Lower lobe of right lung (tissue), 2 donors: ENCODE measurements at regions not wholly inside any gene's neighbourhood (a gene's known extent, or its start where the extent isn't known, plus 50 kb on each side); places are given as distances from the start of the nearest gene placed in this dataset.
"Not testable (repeated sequence)": the region's sequence is repeated elsewhere in the genome, so short reads cannot be mapped to it uniquely, and the experiment has no call there.

ENCODE experiments used
- ATAC-seq, 2 donors: fragments of 200-7000 bp; cut with Tn5 transposase; one replicate each; pipeline ENCODE4 v1.9.1; 2020 to 2022; ENCODE audit warnings: mild to moderate bottlenecking in 2 of 2, moderate library complexity in 2 of 2
- DNase-seq: peaks from one replicate; pipeline ENCODE4 v3.0.0-alpha.2; 2020
- H3K27ac ChIP-seq: fragments of 200-600 bp; one replicate; pipeline ENCODE4 v1.8.0; 2022
- H3K27me3 ChIP-seq: fragments of 200-600 bp; one replicate; pipeline ENCODE4 v1.8.0; 2022; ENCODE audit warnings: low read depth
- H3K36me3 ChIP-seq: fragments of 200-600 bp; one replicate; pipeline ENCODE4 v1.8.0; 2022; ENCODE audit warnings: mild to moderate bottlenecking
- H3K4me1 ChIP-seq: fragments of 200-600 bp; one replicate; pipeline ENCODE4 v1.8.0; 2022
- H3K4me3 ChIP-seq: fragments of 200-600 bp; one replicate; pipeline ENCODE4 v1.8.0; 2022; ENCODE audit warnings: mild to moderate bottlenecking
- H3K9me3 ChIP-seq: fragments of 200-600 bp; one replicate; pipeline ENCODE4 v1.8.0; 2022
- CTCF ChIP-seq: fragments of 200-600 bp; IDR thresholded peaks from one replicate; pipeline ENCODE4 v1.8.0; 2022; ENCODE audit warnings: antibody characterized with exemption, mild to moderate bottlenecking
- intact Hi-C: fragments of 100-400 bp; cut with DNase I; formaldehyde crosslinking; loops from one replicate; pipeline ENCODE4 v1.11.0; 2022
- donor health status: DM: no; HTN: yes; CAD: no; lungs with severe emphysema.

DNA sequence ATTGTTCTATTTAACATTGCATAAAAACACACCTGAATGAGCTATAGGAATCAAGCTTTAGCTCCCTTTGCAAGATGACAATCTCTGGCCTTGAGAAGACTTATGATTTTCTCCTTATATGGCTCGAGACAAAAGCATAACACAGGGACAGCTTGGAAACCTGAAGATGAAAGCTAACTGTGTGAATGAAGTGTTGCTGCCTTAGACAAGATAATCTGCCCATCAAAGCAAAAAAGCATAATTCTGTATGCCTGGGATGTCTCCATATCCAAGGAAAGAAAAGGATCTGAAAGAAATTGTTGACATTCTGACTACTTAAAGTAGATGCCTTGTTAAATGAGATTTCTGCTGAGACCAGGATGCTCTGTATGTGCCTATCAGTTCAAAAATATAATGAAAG, 526.7 kb upstream of the TOM1L1 start:
- no peak overlapping the region for H3K27ac ChIP-seq
- no peak for ATAC-seq
- no peaks in the 10 kb centered on the region for H3K27me3 ChIP-seq
- TF ChIP-seq CTCF: no peak
- intact Hi-C loops: no loop called here
- H3K9me3 ChIP-seq: no peaks in the 10 kb centered on the region
- no peaks in the 10 kb centered on the region for H3K36me3 ChIP-seq
- DNase-seq: no peak
- H3K4me1 ChIP-seq: no peaks in the 10 kb centered on the region
- no peak overlapping the region for H3K4me3 ChIP-seq

- H3K27me3 ChIP-seq, H3K4me3 ChIP-seq, intact Hi-C loops, DNase-seq, H3K4me1 ChIP-seq, ATAC-seq, H3K27ac ChIP-seq, H3K9me3 ChIP-seq, H3K36me3 ChIP-seq: not testable (repeated sequence)
These were observed 524.2 kb upstream of the TOM1L1 start for GRCh38 chr17:54376409-54376808.

GRCh38 chr17:54381482-54381881, 519.2 kb upstream of the TOM1L1 start:
- ATAC-seq (no peak), DNase-seq (no peak)
- Histone ChIP-seq H3K36me3 (no peaks in the 10 kb centered on the region), H3K4me1 (no peaks in the 10 kb centered on the region), H3K27me3 (no peaks in the 10 kb centered on the region), H3K27ac (no peak overlapping the region), H3K9me3 (no peaks in the 10 kb centered on the region), H3K4me3 (no peak overlapping the region)
- intact Hi-C loops: no loop called here
- TF ChIP-seq CTCF: no peak

DNA sequence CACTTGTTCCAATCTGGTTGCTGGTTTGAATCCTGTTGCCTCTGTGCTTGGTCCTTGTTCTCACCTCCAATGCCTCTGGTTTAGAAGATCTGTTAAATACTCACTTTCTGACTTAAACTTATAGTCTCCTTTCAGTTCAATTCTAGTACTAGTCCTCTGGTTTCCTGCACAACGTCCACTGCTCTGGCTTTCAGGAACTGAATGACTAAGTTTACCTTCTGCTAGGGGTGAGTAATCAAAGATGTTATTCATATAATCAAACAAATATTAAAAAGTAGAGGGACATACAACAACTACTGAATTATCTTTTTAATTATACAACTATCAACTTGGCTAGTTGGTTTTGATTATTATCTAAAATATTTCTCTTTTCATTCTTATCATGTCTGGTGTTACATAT, 496.4 kb upstream of the TOM1L1 start:
- H3K36me3 ChIP-seq: no peaks in the 10 kb centered on the region
- DNase-seq (no peak), ATAC-seq (no peak)
- H3K4me1 ChIP-seq: no peaks in the 10 kb centered on the region
- H3K4me3 ChIP-seq: no peak overlapping the region
- H3K27ac ChIP-seq: no peak overlapping the region
- no peaks in the 10 kb centered on the region for H3K27me3 ChIP-seq
- intact Hi-C loops: no loop called here
- TF ChIP-seq CTCF: no peak
- H3K9me3 ChIP-seq: no peaks in the 10 kb centered on the region

GRCh38 chr17:54405826-54406225, 494.8 kb upstream of the TOM1L1 start:
- Histone ChIP-seq H3K4me1 (no peaks in the 10 kb centered on the region), H3K36me3 (no peaks in the 10 kb centered on the region), H3K9me3 (no peaks in the 10 kb centered on the region), H3K27me3 (no peaks in the 10 kb centered on the region), H3K4me3 (no peak overlapping the region), H3K27ac (no peak overlapping the region)
- intact Hi-C loops: no loop called here
- no peak for TF ChIP-seq CTCF
- DNase-seq: no peak
- no peak for ATAC-seq

DNA sequence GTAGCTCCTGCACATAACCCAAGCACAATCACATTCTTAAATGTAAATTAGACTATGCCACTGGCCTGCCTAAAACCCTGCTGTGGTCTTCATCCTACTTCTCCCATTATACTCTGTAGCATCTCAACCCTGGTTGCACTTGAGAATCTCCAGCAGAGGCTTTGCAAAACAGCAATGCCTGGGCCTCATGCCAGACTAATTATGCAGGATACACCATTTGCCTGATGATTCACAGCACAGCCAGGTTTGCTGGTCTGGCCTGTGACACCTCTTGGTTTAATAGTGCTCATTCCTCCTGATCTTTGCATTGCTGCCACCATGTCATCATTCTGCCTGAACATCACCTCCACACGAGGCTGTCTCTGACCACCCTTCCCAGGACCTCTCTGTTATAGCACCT, 491.9 kb upstream of the TOM1L1 start:
- Histone ChIP-seq H3K36me3 (no peaks in the 10 kb centered on the region), H3K27me3 (no peaks in the 10 kb centered on the region), H3K9me3 (no peaks in the 10 kb centered on the region), H3K4me1 (no peaks in the 10 kb centered on the region), H3K4me3 (no peak overlapping the region), H3K27ac (no peak overlapping the region)
- ATAC-seq: no peak
- TF ChIP-seq CTCF: no peak
- intact Hi-C loops: no loop called here
- DNase-seq: no peak
